Uterus (tissue), 3 donors: ENCODE measurements at regions not wholly inside any gene's neighbourhood (a gene's known extent, or its start where the extent isn't known, plus 50 kb on each side); places are given as distances from the start of the nearest gene placed in this dataset.

Experiments
- DNase-seq, 2 donors: peaks; one replicate each; pipeline ENCODE4 v3.0.0-alpha.2; 2019 to 2020
- H3K27ac ChIP-seq, 2 donors: fragments of 200-600 bp; sonication (generic); 1 replicate in 1 of 2; 2 replicates in 1 of 2; pipeline ENCODE4 v1.5.1; 2016 to 2018
- H3K27me3 ChIP-seq, 2 donors: fragments of 200-600 bp; sonication (generic); one replicate each; pipeline ENCODE4 v1.5.1; 2018 to 2019; ENCODE audit warnings: control low read depth in 1 of 2
- H3K36me3 ChIP-seq, 2 donors: fragments of 200-600 bp; sonication (generic); one replicate each; pipeline ENCODE4 v1.5.1; 2019; ENCODE audit warnings: control low read depth in 1 of 2
- H3K4me1 ChIP-seq, 2 donors: fragments of 200-600 bp; sonication (generic); one replicate each; pipeline ENCODE4 v1.5.1; 2018 to 2019; ENCODE audit warnings: control low read depth in 1 of 2
- H3K4me3 ChIP-seq, 2 donors: fragments of 200-600 bp; sonication (generic); 1 replicate in 1 of 2; 2 replicates in 1 of 2; pipeline ENCODE4 v1.5.1; 2018 to 2019; ENCODE audit warnings: mild to moderate bottlenecking in 1 of 2
- H3K9me3 ChIP-seq, 2 donors: fragments of 200-600 bp; sonication (generic); one replicate each; pipeline ENCODE4 v1.5.1; 2019; ENCODE audit warnings: control low read depth in 1 of 2
- CTCF ChIP-seq, 4 experiments: fragments of 200-600 bp in 2 of 4; fragments of 450-650 bp in 2 of 4; sonication (generic) in 2 of 4; IDR thresholded peaks; one replicate each; pipeline ENCODE4 v1.5.1; 2016 to 2019; ENCODE audit warnings: antibody characterized with exemption in 4 of 4, mild to moderate bottlenecking in 2 of 4, moderate library complexity in 1 of 4
- POLR2A ChIP-seq, 2 donors: fragments of 450-650 bp; IDR thresholded peaks; one replicate each; pipeline ENCODE4 v1.6.1; 2016; ENCODE audit warnings: antibody characterized with exemption in 2 of 2, mild to moderate bottlenecking in 1 of 2, moderate library complexity in 1 of 2
- intact Hi-C: fragments of 100-400 bp; cut with DNase I; formaldehyde crosslinking; loops from one replicate; pipeline ENCODE4 v1.15.1; 2023; ENCODE audit warnings: low total_unique reads
- donor health status: DM: yes; HTN: yes; CAD: no.

- intact Hi-C loops, result no loop called here
- no peaks in the 10 kb centered on the region for H3K9me3 ChIP-seq
- no peak overlapping the region for H3K27ac ChIP-seq
- H3K27me3 ChIP-seq, result no peaks in the 10 kb centered on the region
- no peak for DNase-seq
- no peaks in the 10 kb centered on the region for H3K36me3 ChIP-seq
- no peak overlapping the region for H3K4me3 ChIP-seq
- no peak for TF ChIP-seq CTCF (IDR thresholded peaks at IDR 0.05)
- no peak for TF ChIP-seq POLR2A (IDR thresholded peaks at IDR 0.05)
- H3K4me1 ChIP-seq, result no peaks in the 10 kb centered on the region
These were observed 1106.0 kb upstream of the AUTS2 start for GRCh38 chr7:68492359-68492690.

GRCh38 chr7:68503400-68503799 is 1094.9 kb upstream of the AUTS2 start:
- Histone ChIP-seq H3K4me1 (no peaks in the 10 kb centered on the region), H3K36me3 (no peaks in the 10 kb centered on the region), H3K27ac (no peak overlapping the region), H3K9me3 (no peaks in the 10 kb centered on the region), H3K4me3 (no peak overlapping the region), H3K27me3 (no peaks in the 10 kb centered on the region)
- intact Hi-C loops, result no loop called here
- no peak for DNase-seq
- TF ChIP-seq CTCF (IDR thresholded peaks at IDR 0.05) (no peak), POLR2A (IDR thresholded peaks at IDR 0.05) (no peak)

GRCh38 chr7:68504716-68505115 is 1093.6 kb upstream of the AUTS2 start:
- no peaks in the 10 kb centered on the region for H3K27me3 ChIP-seq
- intact Hi-C loops, result no loop called here
- no peaks in the 10 kb centered on the region for H3K4me1 ChIP-seq
- no peak overlapping the region for H3K4me3 ChIP-seq
- no peak overlapping the region for H3K27ac ChIP-seq
- TF ChIP-seq POLR2A (IDR thresholded peaks at IDR 0.05) (no peak), CTCF (IDR thresholded peaks at IDR 0.05) (no peak)
- no peaks in the 10 kb centered on the region for H3K36me3 ChIP-seq
- DNase-seq, result no peak
- no peaks in the 10 kb centered on the region for H3K9me3 ChIP-seq

- intact Hi-C loops, result no loop called here
- H3K36me3 ChIP-seq, result no peaks in the 10 kb centered on the region
- H3K9me3 ChIP-seq, result no peaks in the 10 kb centered on the region
These were observed 1092.6 kb upstream of the AUTS2 start for GRCh38 chr7:68505721-68506120.

GRCh38 chr7:68507668-68508067 is 1090.6 kb upstream of the AUTS2 start:
- TF ChIP-seq CTCF (IDR thresholded peaks at IDR 0.05) (no peak), POLR2A (IDR thresholded peaks at IDR 0.05) (no peak)
- Histone ChIP-seq H3K27ac (no peak overlapping the region), H3K4me1 (no peaks in the 10 kb centered on the region), H3K9me3 (no peaks in the 10 kb centered on the region), H3K27me3 (no peaks in the 10 kb centered on the region), H3K4me3 (no peak overlapping the region), H3K36me3 (no peaks in the 10 kb centered on the region)
- intact Hi-C loops, result no loop called here
- DNase-seq, result no peak

More at GRCh38 chr7:68505721-68506120, 1092.6 kb upstream of the AUTS2 start:
- H3K4me1 ChIP-seq, result no peaks in the 10 kb centered on the region
- H3K4me3 ChIP-seq, result no peak overlapping the region
- no peak for DNase-seq
- no peak for TF ChIP-seq CTCF (IDR thresholded peaks at IDR 0.05)
- TF ChIP-seq POLR2A (IDR thresholded peaks at IDR 0.05), result no peak
- H3K27me3 ChIP-seq, result no peaks in the 10 kb centered on the region
- H3K27ac ChIP-seq, result no peak overlapping the region
